Dermis blood vessel endothelial cell (primary cell): ENCODE measurements at regions not wholly inside any gene's neighbourhood (a gene's known extent, or its start where the extent isn't known, plus 50 kb on each side); places are given as distances from the start of the nearest gene placed in this dataset.

Experiments used
- DNase-seq: peaks from one replicate; pipeline ENCODE4 v3.0.0; 2010

GRCh38 chr1:29460041-29460610 lies 223.8 kb downstream of the PTPRU start:
- no peak for DNase-seq

DNA sequence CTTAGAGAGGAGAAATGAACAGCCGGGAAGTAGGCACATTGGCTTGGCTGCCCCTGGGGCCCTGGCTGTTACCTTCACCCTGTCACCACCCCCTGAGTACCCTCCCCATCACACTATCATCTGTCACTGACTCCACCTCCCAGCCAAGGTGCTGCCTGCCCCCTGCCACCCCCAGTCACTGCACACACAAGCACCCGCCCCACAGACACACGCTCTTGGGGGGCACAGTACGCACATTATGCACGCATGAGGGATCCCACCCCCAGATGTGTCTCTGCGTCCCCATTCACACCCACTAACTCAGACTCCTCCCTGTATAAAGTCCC lies 223.3 kb downstream of the PTPRU start:
- DNase-seq, result no peak

DNA sequence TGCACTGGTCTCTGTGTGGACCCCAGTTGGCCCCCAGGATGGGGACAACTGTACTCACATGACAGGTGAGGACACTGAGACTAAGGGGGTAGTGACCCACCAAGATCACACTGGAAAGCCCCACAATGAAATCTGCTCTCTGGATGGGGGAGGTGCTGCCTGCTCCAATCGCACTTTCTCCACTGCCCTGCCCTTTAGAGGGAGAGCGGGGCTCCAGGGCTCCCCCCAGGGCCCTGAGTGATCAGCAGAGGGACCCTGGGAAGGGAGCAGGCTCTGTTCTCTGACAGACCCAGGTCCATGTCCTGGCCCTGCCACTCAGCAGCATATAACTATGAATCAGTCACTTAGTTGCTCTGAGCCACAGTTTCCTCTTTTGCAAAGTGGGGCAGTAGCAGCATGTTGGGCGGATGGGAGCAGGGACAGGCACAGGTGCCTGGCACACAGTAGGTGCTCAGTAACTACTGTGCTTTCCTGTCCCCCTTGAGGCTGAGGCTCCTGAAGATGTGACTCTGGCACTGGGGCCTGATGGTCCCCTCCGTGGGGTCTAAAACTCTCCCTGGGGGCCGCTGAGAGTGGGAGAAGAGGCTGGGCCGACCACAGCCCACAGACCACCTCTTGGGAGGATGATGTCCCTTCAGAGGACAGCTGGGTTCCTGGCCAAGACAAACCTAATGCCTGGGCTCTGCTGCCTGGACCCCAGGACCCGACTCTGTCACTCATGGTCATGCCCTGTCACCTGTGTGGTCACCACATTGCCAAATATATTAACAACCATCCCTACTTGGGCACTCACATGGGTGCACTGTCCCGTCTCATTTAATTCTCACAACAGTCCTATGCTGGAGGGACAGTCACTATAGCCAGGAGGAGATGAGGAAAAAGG lies 222.7 kb downstream of the PTPRU start:
- no peak for DNase-seq

- no peak for DNase-seq
Measured at GRCh38 chr1:29457496-29458368, 221.4 kb downstream of the PTPRU start.

GRCh38 chr1:29456685-29457435 lies 220.5 kb downstream of the PTPRU start:
- no peak for DNase-seq

GRCh38 chr1:29455781-29456180 lies 219.5 kb downstream of the PTPRU start:
- DNase-seq, result no peak

GRCh38 chr1:29454616-29455380 lies 218.5 kb downstream of the PTPRU start:
- no peak for DNase-seq

DNA sequence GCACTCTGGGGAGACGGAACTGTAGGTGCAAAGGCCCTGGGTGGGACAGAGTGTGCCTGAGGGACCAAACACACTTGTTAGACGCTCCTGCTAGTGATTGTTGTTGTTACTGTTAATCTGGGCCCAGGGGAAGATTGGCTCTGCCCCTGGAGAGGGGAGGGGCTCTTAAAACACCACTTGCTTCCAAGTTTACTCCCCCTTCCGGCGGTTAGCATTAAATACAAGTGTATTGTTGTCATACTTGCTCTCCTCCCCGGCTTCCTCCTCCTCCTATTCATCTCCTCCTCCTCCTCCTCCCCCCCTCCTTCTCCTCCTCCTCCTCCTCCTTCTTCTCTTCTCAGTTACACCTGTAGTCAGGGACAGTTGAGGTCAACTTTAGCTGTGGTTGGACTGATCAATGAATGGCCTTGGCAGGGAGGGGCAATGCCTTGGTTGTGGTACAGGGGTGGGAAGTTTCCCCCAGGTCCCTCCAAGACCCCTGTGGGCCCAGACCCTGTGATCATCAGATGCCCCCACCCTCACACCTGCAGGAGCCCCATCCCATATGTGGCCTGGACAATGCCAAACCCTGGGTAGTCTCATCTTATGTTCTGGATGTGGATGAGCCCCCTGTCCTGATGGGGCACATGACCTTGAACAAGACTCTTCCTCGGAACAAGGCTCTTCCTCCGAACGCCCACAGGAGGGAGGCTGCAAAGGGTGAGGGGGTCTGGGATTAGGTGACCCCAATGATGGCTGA lies 217.3 kb downstream of the PTPRU start:
- DNase-seq, result peak; percentile 50

DNA sequence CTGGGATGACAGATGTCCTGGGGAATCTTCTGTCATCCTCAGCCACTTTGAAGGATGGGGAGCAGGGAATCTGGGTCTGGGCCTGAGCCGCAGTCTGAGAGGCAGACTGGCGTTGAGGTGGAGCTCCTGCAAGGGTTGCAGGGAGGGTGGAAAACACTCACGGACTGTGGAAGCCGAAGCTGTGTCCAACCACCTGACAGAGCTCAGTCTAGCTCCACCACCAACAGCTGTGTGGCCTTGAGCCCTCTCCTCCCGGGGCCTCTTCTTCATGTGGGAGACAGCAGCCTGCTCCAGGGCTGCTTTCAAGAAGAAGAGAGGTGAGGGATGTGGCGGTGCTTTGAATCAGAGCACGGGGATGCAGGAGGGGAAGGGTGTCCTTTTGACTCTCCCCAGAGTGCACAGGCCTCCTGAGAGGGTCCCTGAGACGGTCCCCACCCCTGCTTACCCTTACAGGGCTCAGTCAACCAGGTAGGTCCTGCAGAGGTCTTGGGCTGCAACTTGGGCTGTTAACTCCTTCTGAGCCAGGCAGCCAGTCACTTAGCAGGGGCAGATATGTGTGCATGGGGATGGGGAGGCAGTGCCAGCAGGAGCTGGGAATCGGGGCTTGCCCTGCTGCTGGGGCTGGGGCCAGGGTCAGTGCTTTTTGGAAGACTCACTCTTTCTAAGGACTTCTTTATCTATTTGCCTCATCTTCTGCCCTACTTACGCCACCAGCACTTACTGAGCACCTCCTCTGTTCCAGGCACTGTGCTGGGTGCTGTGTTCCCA lies 216.3 kb downstream of the PTPRU start:
- no peak for DNase-seq

DNA sequence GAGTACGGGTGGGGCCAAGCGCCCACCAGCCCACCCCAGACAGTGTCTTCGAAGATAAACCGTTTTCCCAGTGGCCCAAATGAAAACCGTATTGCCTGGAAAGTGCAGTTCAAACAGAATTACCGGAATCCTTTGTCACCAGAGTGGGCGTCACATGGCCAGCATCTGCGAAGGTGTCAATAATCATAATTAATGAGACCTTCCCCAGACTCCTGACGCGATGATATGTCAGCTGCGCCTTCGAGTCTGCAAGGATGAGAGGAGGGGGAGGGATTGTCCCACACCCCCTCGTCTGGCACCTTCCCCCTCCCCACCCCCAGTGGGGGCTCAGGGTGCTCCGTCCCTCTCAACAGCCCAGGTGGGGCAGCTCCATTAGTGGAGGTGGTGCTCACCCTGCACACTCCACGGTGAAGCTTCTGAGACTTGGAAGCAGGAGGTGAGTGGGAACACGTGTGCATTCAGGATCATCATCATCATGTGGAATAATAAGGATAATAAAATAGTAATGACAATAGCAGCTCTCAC lies 215.1 kb downstream of the PTPRU start:
- DNase-seq, result no peak

GRCh38 chr1:29450591-29450990 lies 214.3 kb downstream of the PTPRU start:
- DNase-seq, result no peak

- no peak for DNase-seq
Measured at GRCh38 chr1:29448456-29449235, 212.3 kb downstream of the PTPRU start.

DNA sequence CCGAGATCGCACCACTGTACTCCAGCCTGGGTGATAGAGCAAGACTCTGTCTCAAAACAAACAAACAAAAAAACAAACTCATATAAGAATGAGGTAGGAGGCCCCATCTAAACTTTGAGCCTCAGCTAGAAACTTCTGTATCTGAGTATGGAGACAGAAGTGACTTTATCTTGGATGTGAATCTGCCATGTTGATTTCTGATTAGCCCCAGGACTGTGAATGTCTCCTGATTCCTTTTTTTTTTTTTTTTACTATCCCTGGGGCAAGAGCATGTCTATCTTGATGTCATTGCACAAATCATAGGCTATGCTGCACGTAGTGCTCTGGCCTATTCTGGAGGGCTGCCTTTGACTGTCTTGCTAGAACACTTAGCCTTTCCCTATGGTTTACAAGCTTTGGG lies 211.0 kb downstream of the PTPRU start:
- DNase-seq, result no peak

DNA sequence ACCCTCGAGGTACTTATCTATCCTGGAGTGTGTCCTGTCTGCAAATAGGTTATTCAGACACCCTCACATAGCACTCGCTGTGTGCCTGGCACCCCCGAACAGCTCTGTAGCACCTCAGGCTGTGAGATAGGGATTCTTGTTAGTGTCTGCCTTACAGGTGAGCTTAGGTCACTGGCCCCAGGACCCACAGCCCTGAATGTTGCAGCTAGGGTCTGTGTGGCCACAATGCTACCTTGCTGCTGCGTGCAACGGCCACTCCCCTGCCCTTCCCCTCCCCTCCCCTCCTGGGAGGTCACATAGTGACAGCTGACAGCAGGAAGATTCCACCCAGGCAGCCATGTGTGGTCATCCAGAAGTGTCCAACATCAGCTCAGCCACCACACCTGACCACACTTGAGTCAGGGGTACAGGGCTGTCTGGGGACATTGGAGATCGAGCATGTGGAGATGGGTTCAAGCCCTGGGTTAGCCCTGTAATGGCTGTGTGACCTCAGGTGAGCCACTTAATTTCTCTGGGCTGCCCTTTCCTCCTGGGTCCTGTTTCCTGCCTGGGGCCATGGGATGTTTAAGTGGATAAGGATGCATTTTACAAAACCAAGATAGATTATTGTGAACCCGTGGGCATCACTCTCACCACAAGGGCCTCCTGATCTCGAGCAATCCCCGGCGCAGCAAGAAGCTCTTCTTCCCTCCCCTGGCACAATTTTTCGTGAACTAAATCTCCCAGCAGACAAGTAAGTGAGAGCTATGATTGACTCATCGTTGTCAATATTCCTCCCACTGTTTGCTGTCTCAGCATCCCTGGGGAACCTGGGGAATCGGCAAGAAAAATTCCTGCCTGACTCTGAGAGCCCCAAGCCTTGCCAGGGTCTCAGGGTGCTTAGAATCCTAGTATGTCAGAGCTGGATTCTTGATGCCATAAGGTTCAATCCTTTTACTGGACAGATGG lies 208.7 kb downstream of the PTPRU start:
- no peak for DNase-seq

DNA sequence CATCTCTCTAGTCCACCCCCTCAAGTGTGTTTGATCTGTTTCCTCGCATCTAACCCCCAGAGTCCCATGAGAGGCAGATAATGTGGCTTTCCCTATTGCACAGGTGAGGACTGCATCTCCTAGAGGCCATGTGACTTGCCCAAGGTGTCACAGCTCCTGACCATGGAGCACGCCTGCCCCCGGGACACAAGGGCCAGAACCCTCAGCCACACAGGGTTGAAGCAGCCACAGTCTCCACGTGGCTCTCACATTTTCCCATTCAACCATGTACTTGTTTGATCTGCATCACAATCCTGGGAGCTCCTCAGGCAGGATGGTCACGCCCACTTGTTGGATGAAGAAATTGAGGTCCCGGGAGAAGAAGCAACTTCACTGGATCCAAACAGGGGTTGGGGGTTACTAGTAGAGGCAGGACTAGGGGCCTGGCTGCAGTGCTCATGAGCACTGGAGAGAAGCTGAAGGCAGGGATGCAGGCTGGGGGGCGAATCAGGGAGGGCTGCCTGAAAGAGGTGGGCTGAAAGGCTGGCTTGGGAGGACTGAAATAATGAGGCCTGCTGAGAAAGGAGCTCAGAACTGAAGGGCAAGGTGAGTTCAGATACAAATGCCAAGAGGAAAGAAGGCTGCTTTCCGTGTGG lies 207.9 kb downstream of the PTPRU start:
- no peak for DNase-seq

- no peak for DNase-seq
Measured at GRCh38 chr1:29441916-29442668, 205.8 kb downstream of the PTPRU start.

- DNase-seq, result no peak
Measured at GRCh38 chr1:29439615-29440014, 203.3 kb downstream of the PTPRU start.
